GM18951 (cell line): ENCODE measurements at regions not wholly inside any gene's neighbourhood (a gene's known extent, or its start where the extent isn't known, plus 50 kb on each side); places are given as distances from the start of the nearest gene placed in this dataset.

ENCODE experiments used
- POLR2A ChIP-seq: IDR thresholded peaks from 4 replicates; pipeline ENCODE4 v1.6.1; 2011; ENCODE audit warnings: mild to moderate bottlenecking; ENCODE audit not compliant: insufficient read length, insufficient read depth; ENCODE audit errors: extremely low read depth
- in situ Hi-C: fragments of 300-500 bp; cut with MboI; formaldehyde crosslinking; loops from one replicate; pipeline ENCODE4 v1.12.0; 2022; ENCODE audit warnings: low sequenced_read_pairs, mixed read lengths, inconsistent platforms; ENCODE audit not compliant: unreplicated experiment

DNA sequence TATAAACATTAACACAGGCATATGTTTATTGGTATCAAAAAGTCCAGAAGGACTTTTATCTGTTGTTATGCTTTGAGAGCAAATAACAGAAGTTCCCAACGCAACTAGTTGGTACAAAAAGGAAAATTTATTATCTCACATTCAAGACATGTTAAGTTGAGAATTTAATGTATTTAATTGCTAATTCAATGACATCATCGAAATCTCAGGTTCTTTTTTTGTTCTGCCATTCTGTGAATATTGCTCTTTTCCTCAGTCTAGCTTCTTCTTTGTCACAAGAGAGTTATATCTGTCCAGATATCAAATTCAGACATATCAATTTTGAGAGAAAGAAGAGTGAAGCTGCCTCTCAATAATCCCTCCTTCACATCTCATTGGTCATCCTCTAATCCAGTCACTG, 307.6 kb upstream of the PCSK5 start:
- TF ChIP-seq POLR2A: no peak
- in situ Hi-C loops: no loop called here

DNA sequence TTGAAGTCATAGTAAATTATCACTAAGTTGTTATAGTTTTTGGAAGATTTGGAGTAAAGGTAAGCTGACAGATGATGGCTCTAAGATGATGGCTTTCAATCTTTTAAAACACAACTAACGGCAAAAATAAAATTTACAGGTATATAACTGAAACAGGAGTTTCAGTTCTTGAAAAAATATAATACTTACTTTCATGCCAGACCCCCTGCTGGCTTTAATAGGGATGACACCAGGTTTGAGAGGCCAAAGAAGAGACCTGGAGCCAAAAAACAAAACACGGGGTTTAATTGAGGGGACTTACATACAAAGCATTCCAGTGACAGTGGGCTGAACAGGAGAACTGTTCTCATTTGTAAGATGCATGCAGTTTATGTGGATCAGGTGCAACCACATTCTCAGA, 301.7 kb upstream of the PCSK5 start:
- in situ Hi-C loops: no loop called here

DNA sequence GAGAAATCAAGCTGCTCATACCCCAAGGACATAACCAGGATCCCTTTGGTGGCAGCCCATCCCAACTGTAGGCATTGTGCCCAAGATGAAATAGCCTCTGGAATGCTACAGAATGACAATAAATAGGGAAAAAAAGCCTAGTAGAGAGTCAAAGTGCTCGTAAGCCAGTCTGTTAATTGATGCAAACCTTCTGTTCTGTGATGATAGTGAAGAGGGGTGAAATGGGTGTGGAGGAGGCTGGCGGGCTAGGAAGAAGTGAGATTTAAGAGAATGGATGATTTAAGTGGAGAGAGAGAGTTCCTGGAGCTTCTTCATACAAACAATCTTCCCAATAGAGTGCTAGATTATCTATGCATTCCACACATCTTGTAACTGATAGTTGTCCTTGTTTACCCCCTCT, 301.0 kb upstream of the PCSK5 start:
- in situ Hi-C loops: no loop called here
- no peak for TF ChIP-seq POLR2A

More for the DNA sequence above, 301.7 kb upstream of the PCSK5 start:
- TF ChIP-seq POLR2A: no peak

DNA sequence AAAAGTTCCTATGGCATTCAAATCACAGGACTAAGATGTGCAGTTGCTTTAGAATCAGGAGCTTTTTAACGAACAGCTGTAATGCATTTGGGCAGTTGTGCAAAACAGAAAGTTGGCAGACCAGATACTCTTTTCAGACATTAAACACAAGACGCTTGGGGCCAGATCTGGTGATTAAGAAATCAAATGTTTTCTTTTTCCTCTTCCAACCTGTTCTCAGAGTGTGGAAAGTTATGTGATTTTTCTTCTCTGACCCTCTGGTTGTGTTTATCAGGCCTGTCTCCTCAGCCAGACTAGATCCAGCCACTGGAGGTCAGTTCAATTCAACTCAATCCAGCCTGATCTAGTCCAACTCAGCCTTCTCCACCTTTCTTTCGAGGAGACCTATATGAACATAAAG, 298.5 kb upstream of the PCSK5 start:
- in situ Hi-C loops: no loop called here
- TF ChIP-seq POLR2A: no peak

DNA sequence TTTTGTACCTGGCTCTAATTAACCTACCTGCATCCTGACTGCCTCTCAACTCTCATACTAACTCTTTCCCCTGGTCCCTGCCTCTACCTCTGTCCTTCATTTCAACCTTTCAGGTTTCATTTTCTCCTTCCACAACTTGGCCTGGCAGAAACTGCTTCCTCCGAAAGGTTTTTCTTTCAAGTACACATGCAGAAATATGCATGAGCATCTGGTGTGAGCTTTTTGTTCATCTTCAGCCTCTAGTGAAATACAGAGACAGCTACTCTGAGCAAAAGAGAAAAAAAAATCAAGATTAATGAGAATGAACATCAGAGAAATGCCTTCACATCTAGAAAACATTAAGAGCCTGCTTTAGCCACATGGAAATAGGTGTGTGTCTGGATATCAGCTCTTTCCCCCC, 297.9 kb upstream of the PCSK5 start:
- in situ Hi-C loops: no loop called here
- TF ChIP-seq POLR2A: no peak

DNA sequence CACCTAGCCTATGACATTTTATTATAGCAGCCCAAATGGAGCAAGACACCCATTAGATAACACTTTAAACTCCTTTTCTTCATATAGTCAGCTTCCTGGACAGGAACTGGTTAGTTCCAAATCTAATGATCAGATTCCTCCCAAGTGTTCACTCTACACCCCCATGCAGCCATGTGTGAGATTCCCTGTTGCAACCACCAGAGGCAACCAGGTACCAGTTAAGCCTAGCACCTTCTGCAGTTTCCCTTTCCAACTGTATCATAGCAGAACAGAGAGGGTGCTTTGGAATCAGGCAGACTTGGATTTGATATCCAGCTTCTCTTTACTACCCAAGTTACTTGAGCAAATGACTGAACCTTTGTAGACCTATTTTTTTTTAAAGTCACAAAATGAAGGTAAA, 296.6 kb upstream of the PCSK5 start:
- no peak for TF ChIP-seq POLR2A
- in situ Hi-C loops: no loop called here

DNA sequence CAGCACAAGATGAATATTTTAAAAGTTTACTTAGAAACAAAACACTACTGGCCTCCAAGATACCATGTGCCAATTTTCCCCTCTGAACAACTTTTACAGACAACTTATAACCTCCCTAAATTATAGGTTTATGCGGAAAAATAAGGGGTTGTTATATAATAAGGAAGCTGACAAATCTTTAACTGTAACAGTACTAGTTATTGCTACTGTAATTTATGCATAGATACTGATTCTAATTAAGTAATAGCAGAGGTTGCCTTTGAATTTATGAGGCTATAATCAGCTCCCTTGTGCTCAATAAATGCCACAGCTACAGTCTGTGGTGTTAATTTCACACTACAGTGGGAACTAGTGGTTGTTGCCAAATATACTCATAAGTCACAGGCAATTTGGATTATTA, 291.3 kb upstream of the PCSK5 start:
- in situ Hi-C loops: no loop called here
- no peak for TF ChIP-seq POLR2A

DNA sequence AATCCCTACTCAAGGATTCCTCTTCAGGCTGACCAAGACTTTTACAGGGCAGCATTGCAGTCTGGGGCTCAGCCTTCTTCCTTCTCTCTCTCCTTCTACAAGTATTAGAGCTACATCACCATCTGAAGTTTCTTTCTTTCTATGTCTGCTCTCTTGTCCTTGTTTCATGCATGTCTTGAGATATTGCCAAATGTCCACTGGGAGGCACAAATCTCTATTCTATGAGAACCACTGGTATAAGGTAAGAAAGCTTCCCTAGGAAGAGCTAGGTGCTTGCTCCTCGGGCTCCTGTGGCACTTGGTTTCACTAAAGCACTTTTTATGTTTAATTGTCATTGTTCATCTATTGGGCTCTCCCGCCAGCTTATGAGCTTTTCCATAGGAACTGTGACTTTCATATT, 289.2 kb upstream of the PCSK5 start:
- in situ Hi-C loops: no loop called here

DNA sequence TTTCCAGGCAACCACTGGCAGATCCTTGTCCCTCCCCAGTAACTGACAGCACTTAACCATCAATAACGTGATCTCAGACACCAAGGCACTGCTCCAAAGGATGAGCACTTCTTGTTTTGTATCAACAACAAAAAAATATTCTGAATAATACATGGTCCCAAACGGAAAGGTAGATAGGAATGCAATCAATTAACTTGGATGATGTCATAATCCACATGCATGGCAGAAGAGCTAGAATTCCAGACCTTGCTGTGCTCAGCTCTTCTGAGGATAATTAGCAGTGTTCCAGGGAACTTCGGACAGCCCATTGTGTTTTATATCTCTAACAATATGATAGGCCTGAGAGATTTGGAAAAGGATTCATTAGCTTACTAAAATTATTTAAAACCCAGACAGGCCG, 288.4 kb upstream of the PCSK5 start:
- in situ Hi-C loops: no loop called here
- no peak for TF ChIP-seq POLR2A

More for the DNA sequence above, 289.2 kb upstream of the PCSK5 start:
- no peak for TF ChIP-seq POLR2A

DNA sequence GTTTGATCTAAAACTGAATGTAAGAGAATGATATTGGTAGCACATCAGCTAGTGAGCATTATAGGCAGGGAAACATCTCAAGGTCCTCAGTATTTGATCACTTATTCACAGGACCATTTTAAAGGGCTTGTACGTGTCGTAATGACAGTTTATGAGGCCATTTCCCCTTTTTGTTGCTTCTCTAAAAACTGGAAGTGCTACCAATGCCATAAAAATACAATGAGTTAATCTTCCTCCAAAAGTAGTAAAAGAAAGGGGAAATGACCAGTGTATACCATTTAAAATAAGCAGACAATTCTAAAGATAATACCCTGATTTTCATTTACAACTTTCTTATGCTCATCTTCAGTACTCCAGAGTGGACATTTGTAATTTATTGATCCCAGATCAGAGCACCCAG, 285.8 kb upstream of the PCSK5 start:
- in situ Hi-C loops: no loop called here
- TF ChIP-seq POLR2A: no peak

DNA sequence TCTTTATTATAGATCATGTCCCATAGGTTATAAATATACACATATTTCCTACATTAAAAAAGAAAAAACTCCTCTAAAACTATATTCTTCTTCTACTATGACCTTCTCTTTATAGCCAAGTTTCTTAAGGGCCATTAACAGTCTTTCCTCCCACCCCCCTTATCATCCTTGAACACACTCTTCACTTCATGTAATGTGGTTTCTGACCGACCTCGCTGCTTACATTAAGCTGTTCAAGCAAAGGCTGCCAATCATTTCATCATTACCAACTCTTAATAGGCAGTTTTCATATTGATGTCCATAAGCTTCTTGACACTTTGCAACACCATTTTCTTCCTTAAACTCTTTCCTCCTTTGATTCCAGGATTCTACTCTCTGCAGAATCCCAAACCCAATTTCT, 283.0 kb upstream of the PCSK5 start:
- TF ChIP-seq POLR2A: no peak
- in situ Hi-C loops: no loop called here

DNA sequence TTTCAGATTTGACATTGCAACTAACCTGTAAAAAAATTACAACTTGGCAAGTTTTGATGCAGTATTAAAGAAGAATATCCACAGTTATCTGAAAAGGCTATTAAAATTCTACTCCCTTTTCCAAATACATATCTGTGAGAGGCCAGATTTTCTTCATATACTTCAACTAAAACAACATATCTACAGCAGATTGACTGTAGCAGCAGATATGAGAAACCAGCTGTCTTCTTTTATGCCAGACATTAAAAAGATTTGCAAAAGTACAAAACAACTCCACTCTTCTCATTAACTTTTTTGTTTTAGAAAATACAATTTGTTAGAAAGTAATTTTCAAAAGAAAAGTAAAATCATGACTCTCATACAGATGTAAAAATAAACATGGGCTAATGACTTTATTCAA, 281.1 kb upstream of the PCSK5 start:
- no peak for TF ChIP-seq POLR2A
- in situ Hi-C loops: no loop called here

DNA sequence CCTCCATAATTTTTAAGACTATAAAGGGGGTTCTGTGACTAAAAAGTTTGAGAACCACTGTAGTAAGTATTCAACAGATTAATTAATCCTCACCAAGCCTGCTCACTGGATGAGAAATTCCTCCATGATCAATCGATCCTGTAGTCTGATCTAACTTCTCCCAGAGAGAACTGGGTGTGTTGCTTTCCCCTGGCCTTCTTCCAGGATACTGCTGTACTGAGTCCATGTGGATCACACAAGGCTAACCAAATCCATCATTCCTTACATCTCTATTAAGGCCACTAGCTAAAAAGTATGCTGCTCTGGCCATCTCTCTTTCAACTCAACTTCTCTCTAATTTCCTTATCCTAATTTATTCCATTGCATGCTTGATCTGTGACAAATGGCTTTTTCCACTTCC, 280.2 kb upstream of the PCSK5 start:
- in situ Hi-C loops: no loop called here
- TF ChIP-seq POLR2A: no peak

DNA sequence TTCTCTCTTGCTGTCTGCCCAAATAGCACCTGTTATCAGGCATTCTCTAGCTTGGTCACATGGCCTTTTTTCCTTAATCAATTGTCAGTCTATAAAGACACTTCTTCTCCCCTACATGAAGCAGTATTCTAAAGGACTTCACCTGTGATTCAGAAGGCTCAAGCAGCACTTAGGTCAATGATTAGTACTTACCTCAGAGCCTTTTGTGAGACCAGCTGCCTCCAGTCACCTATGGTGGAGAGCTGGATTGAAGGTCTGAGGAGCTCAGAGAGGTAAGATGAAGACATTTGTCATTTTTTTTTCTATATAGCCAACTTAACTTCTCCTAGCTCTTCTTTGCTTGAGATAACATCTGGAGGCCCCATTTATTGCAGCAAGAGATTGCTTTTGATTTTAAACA, 278.3 kb upstream of the PCSK5 start:
- in situ Hi-C loops: no loop called here

DNA sequence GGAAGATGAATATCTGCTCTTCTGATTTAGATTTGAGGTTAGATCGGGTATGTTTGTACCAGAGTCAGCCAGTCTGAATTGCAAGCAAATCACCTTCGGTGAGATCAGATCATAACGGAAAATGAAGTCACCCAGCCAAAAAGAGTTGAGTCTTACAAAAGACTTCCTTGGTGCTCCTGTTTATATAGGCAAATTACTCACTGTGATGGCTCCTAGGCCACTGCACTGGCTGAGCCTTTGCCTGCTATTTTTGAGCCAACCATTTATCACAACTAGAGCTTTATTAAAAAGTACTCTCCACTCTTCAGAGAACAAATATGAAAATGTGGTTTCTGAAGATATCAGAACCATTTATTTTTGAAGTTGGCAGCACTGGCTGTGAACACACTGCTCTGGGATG, 277.7 kb upstream of the PCSK5 start:
- in situ Hi-C loops: no loop called here
- no peak for TF ChIP-seq POLR2A

More for the DNA sequence above, 278.3 kb upstream of the PCSK5 start:
- no peak for TF ChIP-seq POLR2A
